ENCODE measurements at regions not wholly inside any gene's neighbourhood (a gene's known extent, or its start where the extent isn't known, plus 50 kb on each side); places are given as distances from the start of the nearest gene placed in this dataset.

DNA sequence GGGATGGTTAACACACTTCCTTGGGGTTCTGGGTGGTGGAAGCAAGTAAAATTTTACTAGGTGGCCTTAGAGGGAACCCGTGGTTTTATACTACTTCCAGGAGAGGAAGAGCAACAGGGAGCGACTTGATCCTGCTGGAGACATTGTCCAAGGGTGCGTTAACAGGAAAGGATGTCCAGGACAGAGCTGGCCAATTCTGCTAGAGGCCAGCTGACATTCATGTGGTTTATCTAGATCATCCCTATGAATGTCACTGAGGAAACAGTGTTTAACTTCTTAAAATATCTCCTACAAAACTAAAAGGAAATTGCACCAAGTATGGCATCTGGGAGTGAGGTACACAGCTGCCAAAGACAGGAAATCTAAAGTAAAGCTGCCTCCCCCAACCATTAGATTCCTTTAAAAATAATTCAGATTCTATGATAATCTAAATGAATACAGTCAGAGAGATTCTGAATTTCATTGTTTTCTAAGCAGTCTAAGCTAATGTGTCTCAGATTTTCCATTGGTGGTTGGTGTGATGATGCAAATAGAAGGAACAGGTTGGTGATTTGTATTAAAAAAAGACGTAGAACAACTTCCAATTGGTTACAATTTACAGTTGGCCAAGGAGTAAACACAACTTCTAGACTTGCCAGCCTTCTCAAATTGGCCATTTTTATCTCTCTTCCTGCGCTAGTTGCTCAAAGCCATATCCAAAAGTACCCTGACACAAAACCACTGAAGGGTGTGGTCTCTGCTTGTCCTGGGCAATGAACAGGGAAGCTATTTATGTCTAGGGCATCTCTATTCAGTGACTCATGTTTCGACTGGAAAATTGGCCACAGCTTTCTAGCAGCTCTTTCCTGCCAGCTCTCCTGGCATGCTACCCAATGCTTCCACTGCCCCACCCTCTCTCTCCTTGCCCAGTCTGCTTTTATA is 574.7 kb upstream of the MEF2C start:
- Histone ChIP-seq H2AFZ (no peak overlapping the region), H3K27ac (no peak overlapping the region), H3K36me3 (ENCODE audit: control insufficient read depth, insufficient read depth, low read length) (no peaks in the 10 kb centered on the region), H3K79me2 (no peaks in the 10 kb centered on the region), H3K4me2 (ENCODE audit: low read length) (no peak overlapping the region), H3K27me3 (ENCODE audit: control insufficient read depth, insufficient read depth, low read length) (no peaks in the 10 kb centered on the region), H3K4me3 (ENCODE audit: low read depth, low read length) (no peak overlapping the region), H3K4me1 (no peaks in the 10 kb centered on the region), H3K9ac (no peak overlapping the region), H3K9me3 (ENCODE audit: control insufficient read depth, low read length) (no peaks in the 10 kb centered on the region)
- TF ChIP-seq, protein P1, sequence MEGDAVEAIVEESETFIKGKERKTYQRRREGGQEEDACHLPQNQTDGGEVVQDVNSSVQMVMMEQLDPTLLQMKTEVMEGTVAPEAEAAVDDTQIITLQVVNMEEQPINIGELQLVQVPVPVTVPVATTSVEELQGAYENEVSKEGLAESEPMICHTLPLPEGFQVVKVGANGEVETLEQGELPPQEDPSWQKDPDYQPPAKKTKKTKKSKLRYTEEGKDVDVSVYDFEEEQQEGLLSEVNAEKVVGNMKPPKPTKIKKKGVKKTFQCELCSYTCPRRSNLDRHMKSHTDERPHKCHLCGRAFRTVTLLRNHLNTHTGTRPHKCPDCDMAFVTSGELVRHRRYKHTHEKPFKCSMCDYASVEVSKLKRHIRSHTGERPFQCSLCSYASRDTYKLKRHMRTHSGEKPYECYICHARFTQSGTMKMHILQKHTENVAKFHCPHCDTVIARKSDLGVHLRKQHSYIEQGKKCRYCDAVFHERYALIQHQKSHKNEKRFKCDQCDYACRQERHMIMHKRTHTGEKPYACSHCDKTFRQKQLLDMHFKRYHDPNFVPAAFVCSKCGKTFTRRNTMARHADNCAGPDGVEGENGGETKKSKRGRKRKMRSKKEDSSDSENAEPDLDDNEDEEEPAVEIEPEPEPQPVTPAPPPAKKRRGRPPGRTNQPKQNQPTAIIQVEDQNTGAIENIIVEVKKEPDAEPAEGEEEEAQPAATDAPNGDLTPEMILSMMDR (IDR thresholded peaks at IDR 0.05): no peak

DNA sequence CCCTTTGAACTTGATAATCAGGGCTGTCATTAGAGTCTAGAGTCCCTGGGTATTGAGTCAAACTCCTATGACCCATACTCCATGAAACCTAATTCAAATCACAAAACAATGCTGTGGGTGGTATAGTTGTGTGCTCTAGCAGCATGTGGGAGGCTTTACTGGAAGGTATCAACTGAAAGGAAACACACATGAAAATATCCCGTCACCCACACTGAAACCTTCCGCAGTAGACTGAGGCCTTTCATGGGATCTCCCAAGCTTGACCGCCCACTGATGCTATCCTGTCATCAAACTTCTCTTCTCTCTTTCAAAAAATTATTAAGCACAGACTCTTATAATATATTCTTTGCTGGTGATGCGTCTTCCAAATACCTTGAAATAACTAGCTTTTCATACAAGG is 569.1 kb upstream of the MEF2C start:
- no peak overlapping the region for H2AFZ ChIP-seq
- H3K9ac ChIP-seq: no peak overlapping the region
- no peaks in the 10 kb centered on the region for H3K4me1 ChIP-seq
- no peaks in the 10 kb centered on the region for H3K9me3 ChIP-seq (ENCODE audit: control insufficient read depth, low read length)
- no peak overlapping the region for H3K27ac ChIP-seq
- no peak overlapping the region for H3K4me2 ChIP-seq (ENCODE audit: low read length)
- no peaks in the 10 kb centered on the region for H3K27me3 ChIP-seq (ENCODE audit: control insufficient read depth, insufficient read depth, low read length)
- TF ChIP-seq, protein P1 (IDR thresholded peaks at IDR 0.05): no peak
- H3K36me3 ChIP-seq (ENCODE audit: control insufficient read depth, insufficient read depth, low read length): no peaks in the 10 kb centered on the region
- no peak overlapping the region for H3K4me3 ChIP-seq (ENCODE audit: low read depth, low read length)
- H3K79me2 ChIP-seq: no peaks in the 10 kb centered on the region

DNA sequence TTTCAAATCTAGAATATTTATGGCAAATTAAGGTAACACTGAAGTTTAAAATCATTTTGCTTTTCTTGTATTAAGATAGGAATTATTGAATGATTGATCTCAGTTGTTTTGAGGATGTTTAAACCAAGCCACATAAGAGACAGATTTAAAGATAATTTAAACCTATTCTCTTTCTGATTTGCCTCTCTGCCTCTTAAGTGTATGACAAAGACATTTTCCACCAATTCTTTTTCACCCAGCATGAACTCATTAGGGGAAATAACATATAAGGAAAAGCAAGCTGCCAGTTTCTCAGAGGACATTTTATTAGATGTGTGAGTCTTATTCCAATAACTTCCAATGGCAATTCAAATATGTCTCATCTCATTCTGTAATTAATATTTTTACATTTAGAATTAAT is 568.3 kb upstream of the MEF2C start:
- Histone ChIP-seq H3K9me3 (ENCODE audit: control insufficient read depth, low read length) (no peaks in the 10 kb centered on the region), H3K4me3 (ENCODE audit: low read depth, low read length) (no peak overlapping the region), H3K9ac (no peak overlapping the region), H3K27me3 (ENCODE audit: control insufficient read depth, insufficient read depth, low read length) (no peaks in the 10 kb centered on the region), H3K4me2 (ENCODE audit: low read length) (no peak overlapping the region), H2AFZ (no peak overlapping the region), H3K27ac (no peak overlapping the region), H3K79me2 (no peaks in the 10 kb centered on the region), H3K36me3 (ENCODE audit: control insufficient read depth, insufficient read depth, low read length) (no peaks in the 10 kb centered on the region), H3K4me1 (no peaks in the 10 kb centered on the region)
- TF ChIP-seq, protein P1 (IDR thresholded peaks at IDR 0.05): no peak

DNA sequence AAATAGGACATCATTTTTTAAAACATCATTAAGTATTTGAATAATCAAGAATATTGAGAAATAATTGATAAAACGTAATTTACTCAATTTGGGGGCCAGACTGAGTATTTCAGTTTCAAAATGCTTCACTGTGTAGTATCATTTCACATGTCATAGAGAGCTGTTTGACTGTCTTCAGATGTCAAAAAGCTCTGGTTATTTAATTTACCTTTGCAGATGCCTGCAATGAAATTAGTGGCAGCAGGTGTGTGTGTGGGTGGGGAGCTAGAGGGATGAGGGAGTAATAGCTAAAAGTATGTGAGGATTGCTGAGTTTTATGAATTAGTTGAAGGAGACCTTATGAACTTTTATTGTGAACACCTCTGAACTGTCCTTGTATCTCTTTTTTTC is 567.2 kb upstream of the MEF2C start:
- Histone ChIP-seq H3K4me2 (ENCODE audit: low read length) (no peak overlapping the region), H2AFZ (no peak overlapping the region)

More for the DNA sequence above, 567.2 kb upstream of the MEF2C start:
- Histone ChIP-seq H3K9ac (no peak overlapping the region), H3K79me2 (no peaks in the 10 kb centered on the region), H3K27ac (no peak overlapping the region), H3K4me1 (no peaks in the 10 kb centered on the region), H3K36me3 (ENCODE audit: control insufficient read depth, insufficient read depth, low read length) (no peaks in the 10 kb centered on the region), H3K4me3 (ENCODE audit: low read depth, low read length) (no peak overlapping the region), H3K27me3 (ENCODE audit: control insufficient read depth, insufficient read depth, low read length) (no peaks in the 10 kb centered on the region), H3K9me3 (ENCODE audit: control insufficient read depth, low read length) (no peaks in the 10 kb centered on the region)
- TF ChIP-seq, protein P1 (IDR thresholded peaks at IDR 0.05): no peak

Data from parathyroid adenoma (tissue), 2 donors.